HG03342 (cell line): ENCODE measurements at regions not wholly inside any gene's neighbourhood (a gene's known extent, or its start where the extent isn't known, plus 50 kb on each side); places are given as distances from the start of the nearest gene placed in this dataset.

Experiments
- ATAC-seq: cut with Tn5 transposase; IDR thresholded peaks from one replicate; pipeline ENCODE4 v1.9.1; 2021; ENCODE audit warnings: mild to moderate bottlenecking, moderate library complexity; ENCODE audit not compliant: unreplicated experiment

GRCh38 chr5:167814828-167815227, 476.6 kb upstream of the WWC1 start:
- no peak for ATAC-seq

- ATAC-seq: no peak
Measured at GRCh38 chr5:167816354-167816753, 475.1 kb upstream of the WWC1 start.

GRCh38 chr5:167816864-167817263, 474.6 kb upstream of the WWC1 start:
- ATAC-seq: no peak

GRCh38 chr5:167819406-167819805, 472.0 kb upstream of the WWC1 start:
- peak; percentile 96 for ATAC-seq

GRCh38 chr5:167820101-167820990, 471.1 kb upstream of the WWC1 start:
- no peak for ATAC-seq

- no peak for ATAC-seq
Measured at GRCh38 chr5:167821151-167821550, 470.3 kb upstream of the WWC1 start.

GRCh38 chr5:167821669-167822068, 469.8 kb upstream of the WWC1 start:
- no peak for ATAC-seq

- no peak for ATAC-seq
Measured at GRCh38 chr5:167822241-167822640, 469.2 kb upstream of the WWC1 start.

- ATAC-seq: no peak
Measured at GRCh38 chr5:167823405-167823804, 468.0 kb upstream of the WWC1 start.

GRCh38 chr5:167827766-167828165, 463.7 kb upstream of the WWC1 start:
- ATAC-seq: no peak

- ATAC-seq: no peak
Measured at GRCh38 chr5:167831754-167832504, 459.5 kb upstream of the WWC1 start.

GRCh38 chr5:167832609-167833008, 458.8 kb upstream of the WWC1 start:
- ATAC-seq: no peak

GRCh38 chr5:167833456-167833855, 458.0 kb upstream of the WWC1 start:
- ATAC-seq: no peak

GRCh38 chr5:167835146-167835545, 456.3 kb upstream of the WWC1 start:
- ATAC-seq: no peak

- no peak for ATAC-seq
Measured at GRCh38 chr5:167837127-167837526, 454.3 kb upstream of the WWC1 start.

- ATAC-seq: no peak
Measured at GRCh38 chr5:167839065-167839464, 452.4 kb upstream of the WWC1 start.

- no peak for ATAC-seq
Measured at GRCh38 chr5:167840527-167841130, 450.8 kb upstream of the WWC1 start.

GRCh38 chr5:167843881-167844572, 447.4 kb upstream of the WWC1 start:
- ATAC-seq: no peak

GRCh38 chr5:167845952-167846351, 445.5 kb upstream of the WWC1 start:
- no peak for ATAC-seq

- no peak for ATAC-seq
Measured at GRCh38 chr5:167849874-167850273, 441.6 kb upstream of the WWC1 start.

- no peak for ATAC-seq
Measured at GRCh38 chr5:167850911-167851310, 440.5 kb upstream of the WWC1 start.
